Coronary artery (tissue), 2 donors: ENCODE measurements at regions not wholly inside any gene's neighbourhood (a gene's known extent, or its start where the extent isn't known, plus 50 kb on each side); places are given as distances from the start of the nearest gene placed in this dataset.

Experiments
- DNase-seq: peaks from one replicate; pipeline ENCODE4 v3.0.0-alpha.2; 2017; ENCODE audit warnings: low spot score
- H3K27ac ChIP-seq, 2 donors: fragments of 200-600 bp; sonication (generic); one replicate each; pipeline ENCODE4 v1.5.1; 2016 to 2019
- H3K4me3 ChIP-seq: fragments of 200-600 bp; sonication (generic); 2 replicates; pipeline ENCODE4 v1.5.1; 2016; ENCODE audit warnings: mild to moderate bottlenecking, moderate library complexity
- TF ChIP-seq, protein P1 (sequence below): fragments of 200-600 bp; sonication (generic); IDR thresholded peaks from one replicate; pipeline ENCODE4 v1.5.1; 2019; ENCODE audit warnings: antibody characterized with exemption

DNA sequence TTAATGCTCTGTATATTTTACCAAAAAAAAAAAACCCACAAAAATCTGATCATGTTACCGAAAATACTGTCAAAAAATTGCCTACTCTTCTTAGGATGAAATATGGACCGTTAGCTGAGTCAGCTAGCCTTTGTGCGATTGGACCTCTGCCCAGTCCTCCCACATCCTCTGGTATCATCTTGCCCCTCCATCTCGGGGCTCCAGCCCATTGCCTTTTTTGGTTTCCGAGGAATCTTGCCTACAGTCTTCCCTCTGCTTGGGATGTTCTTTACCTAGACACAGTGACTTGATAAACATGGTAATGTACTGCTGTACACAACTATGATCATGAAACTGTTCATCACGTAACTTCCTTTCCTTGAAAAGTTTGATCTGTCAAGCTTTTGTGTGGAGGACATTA lies 371.4 kb downstream of the SV2B start:
- TF ChIP-seq, protein P1, sequence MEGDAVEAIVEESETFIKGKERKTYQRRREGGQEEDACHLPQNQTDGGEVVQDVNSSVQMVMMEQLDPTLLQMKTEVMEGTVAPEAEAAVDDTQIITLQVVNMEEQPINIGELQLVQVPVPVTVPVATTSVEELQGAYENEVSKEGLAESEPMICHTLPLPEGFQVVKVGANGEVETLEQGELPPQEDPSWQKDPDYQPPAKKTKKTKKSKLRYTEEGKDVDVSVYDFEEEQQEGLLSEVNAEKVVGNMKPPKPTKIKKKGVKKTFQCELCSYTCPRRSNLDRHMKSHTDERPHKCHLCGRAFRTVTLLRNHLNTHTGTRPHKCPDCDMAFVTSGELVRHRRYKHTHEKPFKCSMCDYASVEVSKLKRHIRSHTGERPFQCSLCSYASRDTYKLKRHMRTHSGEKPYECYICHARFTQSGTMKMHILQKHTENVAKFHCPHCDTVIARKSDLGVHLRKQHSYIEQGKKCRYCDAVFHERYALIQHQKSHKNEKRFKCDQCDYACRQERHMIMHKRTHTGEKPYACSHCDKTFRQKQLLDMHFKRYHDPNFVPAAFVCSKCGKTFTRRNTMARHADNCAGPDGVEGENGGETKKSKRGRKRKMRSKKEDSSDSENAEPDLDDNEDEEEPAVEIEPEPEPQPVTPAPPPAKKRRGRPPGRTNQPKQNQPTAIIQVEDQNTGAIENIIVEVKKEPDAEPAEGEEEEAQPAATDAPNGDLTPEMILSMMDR, result no peak
- H3K27ac ChIP-seq, result no peak overlapping the region
- no peak overlapping the region for H3K4me3 ChIP-seq
- DNase-seq, result no peak

DNA sequence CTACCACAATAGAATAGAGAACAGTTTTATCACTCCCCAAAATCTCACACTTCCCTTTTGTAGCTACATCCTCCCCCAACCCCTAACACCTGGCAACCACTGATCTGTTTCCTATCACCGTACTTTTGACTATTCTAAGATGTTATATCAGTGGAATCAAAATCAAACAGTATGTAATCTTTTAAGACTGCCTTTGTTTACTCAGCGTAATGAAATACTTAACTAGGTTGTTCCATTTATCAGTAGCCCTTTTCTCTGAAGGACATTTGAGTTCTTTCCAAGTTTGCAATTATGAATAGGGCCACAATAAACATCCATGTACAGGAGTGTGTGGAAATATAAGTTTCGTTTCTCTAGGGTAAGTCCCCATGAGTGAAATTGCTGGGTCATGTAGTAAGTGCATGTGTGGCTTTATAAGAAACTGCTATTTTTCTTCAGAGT lies 372.3 kb downstream of the SV2B start:
- Histone ChIP-seq H3K27ac (no peak overlapping the region), H3K4me3 (no peak overlapping the region)
- TF ChIP-seq, protein P1, result no peak
- DNase-seq, result no peak

DNA sequence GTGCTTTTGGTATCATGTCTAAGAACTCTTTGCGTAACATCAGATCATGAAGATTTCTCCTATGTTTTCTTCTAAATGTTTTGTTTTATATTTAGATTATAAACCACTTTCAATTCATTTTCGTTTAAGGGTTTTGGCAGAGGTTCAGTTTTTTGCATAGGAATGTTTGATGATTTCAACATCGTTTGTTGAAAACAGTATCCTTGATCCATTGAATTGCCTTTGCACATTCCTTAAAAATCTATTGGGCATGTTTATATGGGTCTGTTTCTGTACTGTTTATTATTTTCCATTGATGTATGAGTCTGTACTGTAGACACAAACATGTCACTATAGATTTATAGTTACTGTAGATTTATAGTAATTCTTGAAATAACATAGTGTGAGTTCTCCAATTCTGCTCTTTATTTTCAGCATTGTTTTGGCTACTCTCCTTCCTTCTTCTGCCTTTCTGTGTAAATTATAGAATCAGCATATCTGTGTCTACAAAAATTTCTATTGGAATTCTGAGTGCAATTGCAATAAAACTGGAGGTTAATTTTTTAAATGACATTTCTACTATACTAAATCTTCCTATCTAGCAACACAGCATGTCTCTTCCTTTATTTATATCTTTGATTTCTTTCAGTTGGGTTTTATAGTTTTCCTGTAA lies 374.0 kb downstream of the SV2B start:
- DNase-seq, result no peak
- TF ChIP-seq, protein P1, result no peak
- Histone ChIP-seq H3K27ac (no peak overlapping the region), H3K4me3 (no peak overlapping the region)

DNA sequence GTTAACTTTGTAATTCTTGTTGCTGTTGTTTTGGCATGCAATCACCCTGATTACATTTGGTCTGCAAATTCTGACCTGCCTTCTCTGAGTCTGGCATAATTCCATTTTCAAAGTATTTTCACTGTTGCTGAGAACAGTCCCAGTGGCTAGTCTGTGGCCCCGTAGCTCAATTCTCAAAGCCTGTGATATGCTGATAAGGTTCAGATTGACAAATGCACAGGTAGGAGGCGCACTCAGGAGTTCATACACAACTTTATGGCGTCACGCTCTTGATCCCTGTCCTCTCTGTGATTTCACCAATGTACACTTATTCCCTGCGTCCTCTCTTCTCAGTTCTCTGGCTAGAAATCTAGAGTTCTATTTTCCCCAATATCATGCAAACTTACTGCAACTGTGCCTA lies 376.6 kb upstream of the SLCO3A1 start:
- H3K27ac ChIP-seq, result no peak overlapping the region
- TF ChIP-seq, protein P1, result no peak
- no peak overlapping the region for H3K4me3 ChIP-seq
- DNase-seq, result no peak

DNA sequence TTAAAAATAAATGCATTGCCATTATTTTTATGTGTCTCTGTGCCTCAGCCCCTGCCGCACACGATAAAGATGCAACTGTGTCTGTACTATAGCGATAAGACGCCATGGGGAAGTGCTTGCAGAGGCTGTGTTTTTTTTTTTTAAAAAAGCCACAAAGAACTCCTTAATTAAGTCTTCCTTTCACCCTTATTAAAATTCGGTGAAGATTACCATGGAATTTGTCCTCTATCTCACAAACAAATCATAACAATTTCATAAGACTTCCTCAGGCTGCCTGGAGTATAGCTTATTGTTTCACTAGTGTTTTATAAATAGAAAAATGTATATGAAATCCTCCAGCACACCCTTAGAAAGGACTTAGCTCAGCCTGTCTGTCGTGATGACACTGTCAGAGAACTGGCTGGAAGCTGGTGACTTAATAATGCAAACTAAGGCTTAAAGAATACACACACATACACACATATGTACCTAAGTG lies 374.8 kb upstream of the SLCO3A1 start:
- no peak for DNase-seq
- TF ChIP-seq, protein P1, result no peak
- Histone ChIP-seq H3K4me3 (no peak overlapping the region), H3K27ac (no peak overlapping the region)

DNA sequence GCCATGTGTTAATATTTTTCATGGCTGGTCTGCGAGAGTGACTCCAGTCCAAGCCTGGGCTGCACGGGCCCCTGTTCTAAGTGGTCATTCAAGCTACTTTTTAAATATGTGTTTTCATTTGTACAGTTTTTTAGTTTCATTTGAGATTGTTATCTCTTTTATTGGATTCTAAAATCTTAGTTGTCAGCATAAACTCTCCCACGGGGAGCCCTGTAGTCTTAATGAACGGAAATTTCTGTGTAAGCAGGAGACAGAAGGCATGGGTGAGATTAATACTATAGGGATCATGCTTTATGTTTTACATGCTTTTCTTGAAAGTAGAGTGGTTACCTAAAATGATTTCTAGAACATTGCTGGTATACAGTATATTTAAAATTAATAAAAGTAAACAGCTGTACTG lies 373.1 kb upstream of the SLCO3A1 start:
- Histone ChIP-seq H3K27ac (no peak overlapping the region), H3K4me3 (no peak overlapping the region)
- no peak for DNase-seq
- TF ChIP-seq, protein P1, result no peak

DNA sequence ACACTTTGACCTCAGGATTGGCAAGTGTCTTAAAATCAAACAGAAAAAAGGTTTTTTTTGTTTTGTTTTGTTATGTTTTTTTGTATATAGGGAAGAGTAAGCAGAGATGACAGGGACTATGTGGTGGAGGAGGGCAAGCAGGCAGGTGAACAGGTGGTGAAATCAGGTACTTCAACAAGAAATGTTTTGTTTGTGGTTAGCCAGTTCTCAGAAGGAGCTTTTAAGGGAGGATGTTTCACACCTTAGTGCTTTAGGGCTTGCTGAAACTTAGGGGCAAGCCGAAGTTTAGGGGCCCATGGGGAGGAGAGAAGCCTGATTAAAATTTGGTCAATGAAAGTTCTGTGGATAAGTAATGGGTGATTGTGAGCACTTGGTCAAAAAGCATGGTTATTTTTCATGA lies 370.7 kb upstream of the SLCO3A1 start:
- DNase-seq, result no peak

More for the DNA sequence above, 370.7 kb upstream of the SLCO3A1 start:
- Histone ChIP-seq H3K27ac (no peak overlapping the region), H3K4me3 (no peak overlapping the region)
- TF ChIP-seq, protein P1, result no peak
